ENCODE measurements at regions not wholly inside any gene's neighbourhood (a gene's known extent, or its start where the extent isn't known, plus 50 kb on each side); places are given as distances from the start of the nearest gene placed in this dataset.

DNA sequence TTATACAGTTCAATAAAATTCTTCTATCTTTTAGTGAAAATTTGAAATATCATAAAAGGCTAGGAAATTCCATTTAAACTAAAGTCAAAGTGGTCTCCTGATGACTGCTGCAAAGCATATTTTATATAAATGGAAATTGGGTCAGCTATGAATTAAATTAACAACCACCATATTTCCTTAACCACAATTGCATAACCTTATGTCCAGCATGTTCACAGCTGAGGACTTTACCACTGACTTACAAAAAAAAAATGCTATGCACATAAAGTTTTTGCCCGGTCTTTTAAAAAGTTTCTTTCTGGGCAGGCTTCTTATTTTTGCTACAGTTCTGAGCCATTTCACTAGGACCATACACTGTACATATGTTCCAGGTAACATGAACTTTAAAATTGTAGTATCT, 208.6 kb upstream of the RGMB start:
- no peak overlapping the region for H3K27ac ChIP-seq (ENCODE audit: low read depth, low read length)
- H3K27me3 ChIP-seq (ENCODE audit: control insufficient read depth, insufficient read depth, low read length) = no peaks in the 10 kb centered on the region
- no peaks in the 10 kb centered on the region for H3K4me1 ChIP-seq (ENCODE audit: control insufficient read depth, insufficient read depth, low read length)
- no peak overlapping the region for H3K4me3 ChIP-seq (ENCODE audit: low read length)
- no peak overlapping the region for H3K9ac ChIP-seq (ENCODE audit: low read length)
- H3K36me3 ChIP-seq (ENCODE audit: control insufficient read depth, insufficient read depth, low read length) = no peaks in the 10 kb centered on the region

DNA sequence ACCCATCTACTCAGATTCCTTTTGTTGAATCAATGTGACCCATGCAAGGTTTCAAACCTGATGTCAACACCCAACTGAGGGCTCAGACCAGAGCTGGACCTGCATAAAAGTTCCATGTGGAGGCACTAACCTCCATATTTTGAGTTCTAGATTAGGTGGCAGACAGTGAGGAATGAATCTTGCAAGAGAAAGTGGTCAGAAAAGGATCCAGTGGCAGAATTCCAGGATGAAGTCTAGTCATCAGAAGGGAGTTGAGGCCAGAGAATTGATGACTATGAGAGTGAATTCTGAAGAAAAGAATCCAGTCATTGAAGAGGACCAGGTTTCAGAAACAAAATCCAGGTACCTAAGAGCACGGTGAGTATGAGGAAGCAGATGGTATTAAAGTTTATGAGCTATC, 205.1 kb upstream of the RGMB start:
- Histone ChIP-seq H3K36me3 (ENCODE audit: control insufficient read depth, insufficient read depth, low read length) (no peaks in the 10 kb centered on the region), H3K9ac (ENCODE audit: low read length) (no peak overlapping the region), H3K4me1 (ENCODE audit: control insufficient read depth, insufficient read depth, low read length) (no peaks in the 10 kb centered on the region), H3K4me3 (ENCODE audit: low read length) (no peak overlapping the region), H3K27me3 (ENCODE audit: control insufficient read depth, insufficient read depth, low read length) (no peaks in the 10 kb centered on the region), H3K27ac (ENCODE audit: low read depth, low read length) (no peak overlapping the region)

DNA sequence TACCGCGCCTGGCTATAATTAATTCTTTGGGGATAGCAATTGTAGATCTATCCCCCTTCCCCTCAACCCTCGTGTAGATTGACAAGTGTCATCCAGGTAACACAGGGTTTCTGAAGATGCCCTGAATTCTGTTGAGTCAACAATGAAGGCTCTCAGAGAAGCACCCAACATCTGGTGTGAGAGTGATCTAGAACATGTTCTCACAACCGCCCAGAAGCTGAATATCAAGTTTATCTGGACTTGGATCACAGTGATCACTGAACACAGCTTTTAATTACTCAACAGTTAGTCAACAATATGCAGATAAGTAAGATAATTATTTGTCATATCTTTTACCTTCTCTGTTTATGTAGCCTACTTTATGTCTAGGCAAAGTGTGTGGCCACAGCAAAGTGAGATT, 204.2 kb upstream of the RGMB start:
- no peaks in the 10 kb centered on the region for H3K36me3 ChIP-seq (ENCODE audit: control insufficient read depth, insufficient read depth, low read length)
- H3K9ac ChIP-seq (ENCODE audit: low read length) = no peak overlapping the region
- H3K27ac ChIP-seq (ENCODE audit: low read depth, low read length) = no peak overlapping the region
- H3K4me3 ChIP-seq (ENCODE audit: low read length) = no peak overlapping the region
- H3K27me3 ChIP-seq (ENCODE audit: control insufficient read depth, insufficient read depth, low read length) = no peaks in the 10 kb centered on the region
- no peaks in the 10 kb centered on the region for H3K4me1 ChIP-seq (ENCODE audit: control insufficient read depth, insufficient read depth, low read length)

DNA sequence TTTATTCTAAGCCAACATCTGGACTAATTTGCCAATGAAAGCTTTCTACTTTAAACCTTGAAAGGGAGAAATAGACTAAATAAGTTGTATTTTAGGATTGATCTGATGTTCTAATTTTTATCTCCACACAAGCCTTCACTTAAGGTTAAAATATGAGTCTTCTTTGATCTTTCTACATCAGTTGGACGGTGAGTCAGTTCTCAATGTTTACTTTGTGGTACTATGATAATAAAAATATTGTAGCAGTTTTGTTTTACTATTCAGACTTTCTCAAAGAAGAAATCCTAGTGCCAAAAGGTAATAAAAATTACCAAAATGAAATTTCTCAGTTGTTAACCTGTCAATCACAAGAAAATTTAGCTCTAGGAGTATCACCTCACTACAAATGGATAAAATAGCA, 203.5 kb upstream of the RGMB start:
- Histone ChIP-seq H3K27ac (ENCODE audit: low read depth, low read length) (no peak overlapping the region), H3K36me3 (ENCODE audit: control insufficient read depth, insufficient read depth, low read length) (no peaks in the 10 kb centered on the region)

DNA sequence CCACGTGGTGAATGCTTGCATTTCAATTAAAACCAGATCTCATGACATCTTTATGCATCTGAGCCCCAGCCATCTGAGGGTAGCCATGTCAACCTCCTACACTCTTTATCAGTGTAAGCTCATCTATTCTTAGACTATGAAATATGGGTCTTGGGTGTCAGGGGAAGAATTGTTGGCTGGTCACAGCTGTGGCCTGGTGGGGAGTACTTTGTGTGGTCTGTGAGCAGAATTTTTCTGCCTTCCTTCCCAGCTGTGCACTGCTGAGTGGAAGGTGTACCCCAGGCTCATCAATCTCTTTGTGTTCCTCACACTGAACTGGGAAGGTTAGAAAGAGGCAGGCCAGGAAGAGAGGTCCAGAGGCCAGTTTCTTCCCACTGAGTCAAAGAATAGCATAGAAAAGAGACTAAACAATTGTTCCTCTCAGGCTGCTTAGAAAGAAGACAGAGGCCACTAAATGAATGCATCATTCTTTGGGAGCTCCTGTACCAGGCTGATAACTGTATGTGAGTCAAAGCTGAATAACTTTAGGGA, 202.7 kb upstream of the RGMB start:
- no peaks in the 10 kb centered on the region for H3K4me1 ChIP-seq (ENCODE audit: control insufficient read depth, insufficient read depth, low read length)

More for the DNA sequence above, 203.5 kb upstream of the RGMB start:
- Histone ChIP-seq H3K4me1 (ENCODE audit: control insufficient read depth, insufficient read depth, low read length) (no peaks in the 10 kb centered on the region), H3K27me3 (ENCODE audit: control insufficient read depth, insufficient read depth, low read length) (no peaks in the 10 kb centered on the region), H3K4me3 (ENCODE audit: low read length) (no peak overlapping the region), H3K9ac (ENCODE audit: low read length) (no peak overlapping the region)

DNA sequence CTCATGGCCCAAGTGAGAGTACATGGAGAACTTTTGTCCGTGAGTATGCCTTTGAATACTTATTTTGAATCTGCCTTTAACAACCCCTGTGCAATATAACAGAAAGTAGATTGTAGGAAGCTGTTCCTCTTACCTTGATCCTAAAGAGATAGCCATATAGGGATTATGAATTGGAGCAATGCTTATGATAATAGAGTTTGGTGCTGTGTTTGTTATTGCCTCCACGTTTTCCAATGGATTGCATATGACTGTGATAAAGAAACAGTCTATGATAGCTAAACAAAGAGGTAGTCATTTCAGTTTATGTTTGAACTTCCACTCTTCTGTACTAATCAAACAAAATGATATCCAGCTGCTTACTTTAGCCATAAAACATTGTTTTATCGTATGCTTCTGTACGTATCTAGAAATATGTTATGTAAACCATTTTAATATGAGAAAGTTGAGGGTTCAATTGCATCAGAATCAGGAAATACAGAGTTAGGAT, 199.6 kb upstream of the RGMB start:
- Histone ChIP-seq H3K36me3 (ENCODE audit: control insufficient read depth, insufficient read depth, low read length) (no peaks in the 10 kb centered on the region), H3K4me3 (ENCODE audit: low read length) (no peak overlapping the region), H3K4me1 (ENCODE audit: control insufficient read depth, insufficient read depth, low read length) (no peaks in the 10 kb centered on the region), H3K27ac (ENCODE audit: low read depth, low read length) (no peak overlapping the region), H3K27me3 (ENCODE audit: control insufficient read depth, insufficient read depth, low read length) (no peaks in the 10 kb centered on the region), H3K9ac (ENCODE audit: low read length) (no peak overlapping the region)

More for the DNA sequence above, 202.7 kb upstream of the RGMB start:
- Histone ChIP-seq H3K27ac (ENCODE audit: low read depth, low read length) (no peak overlapping the region), H3K9ac (ENCODE audit: low read length) (no peak overlapping the region), H3K4me3 (ENCODE audit: low read length) (no peak overlapping the region), H3K36me3 (ENCODE audit: control insufficient read depth, insufficient read depth, low read length) (no peaks in the 10 kb centered on the region), H3K27me3 (ENCODE audit: control insufficient read depth, insufficient read depth, low read length) (no peaks in the 10 kb centered on the region)

DNA sequence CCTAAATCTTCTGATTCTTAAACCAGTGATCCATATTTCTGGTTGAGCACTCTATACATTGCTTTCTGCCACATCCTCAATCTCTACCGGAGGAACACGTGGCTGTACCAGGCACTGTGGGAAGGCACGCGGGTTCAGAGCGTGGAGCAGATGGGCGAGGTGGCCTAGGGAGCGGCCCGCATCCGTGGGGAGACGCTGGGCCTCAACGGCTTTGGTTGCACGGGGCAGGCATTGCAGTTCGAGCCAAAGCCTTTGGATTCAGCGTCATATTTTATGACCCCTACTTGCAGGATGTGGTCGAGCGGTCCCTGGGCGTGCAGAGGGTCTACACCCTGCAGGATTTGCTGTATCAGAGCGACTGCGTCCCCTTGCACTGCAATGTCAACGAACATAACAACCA, 197.2 kb upstream of the RGMB start:
- H3K4me1 ChIP-seq (ENCODE audit: control insufficient read depth, insufficient read depth, low read length) = no peaks in the 10 kb centered on the region
- no peak overlapping the region for H3K4me3 ChIP-seq (ENCODE audit: low read length)
- no peak overlapping the region for H3K27ac ChIP-seq (ENCODE audit: low read depth, low read length)
- H3K36me3 ChIP-seq (ENCODE audit: control insufficient read depth, insufficient read depth, low read length) = no peaks in the 10 kb centered on the region
- no peak overlapping the region for H3K9ac ChIP-seq (ENCODE audit: low read length)
- H3K27me3 ChIP-seq (ENCODE audit: control insufficient read depth, insufficient read depth, low read length) = no peaks in the 10 kb centered on the region

DNA sequence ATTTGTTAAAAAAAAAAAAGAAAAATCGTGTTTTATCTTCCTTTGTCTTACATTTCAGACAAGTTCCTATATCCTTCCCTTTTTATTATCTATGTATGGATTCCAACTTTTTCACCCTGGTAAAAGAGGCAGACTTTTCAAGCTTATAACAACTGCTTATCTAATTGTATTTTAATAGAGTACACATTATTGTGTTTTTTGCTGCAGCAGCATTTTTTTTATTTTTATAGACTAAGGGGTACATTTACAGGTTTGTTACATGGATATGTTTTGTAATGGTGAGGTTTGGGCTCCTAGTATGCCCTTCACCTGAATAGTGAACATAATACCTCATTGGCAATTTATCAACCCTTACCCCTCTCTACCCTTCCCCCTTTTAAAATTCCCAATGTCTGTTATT, 195.0 kb upstream of the RGMB start:
- no peak overlapping the region for H3K9ac ChIP-seq (ENCODE audit: low read length)
- H3K27me3 ChIP-seq (ENCODE audit: control insufficient read depth, insufficient read depth, low read length) = no peaks in the 10 kb centered on the region
- H3K4me1 ChIP-seq (ENCODE audit: control insufficient read depth, insufficient read depth, low read length) = no peaks in the 10 kb centered on the region
- no peak overlapping the region for H3K27ac ChIP-seq (ENCODE audit: low read depth, low read length)
- no peak overlapping the region for H3K4me3 ChIP-seq (ENCODE audit: low read length)
- H3K36me3 ChIP-seq (ENCODE audit: control insufficient read depth, insufficient read depth, low read length) = no peaks in the 10 kb centered on the region

DNA sequence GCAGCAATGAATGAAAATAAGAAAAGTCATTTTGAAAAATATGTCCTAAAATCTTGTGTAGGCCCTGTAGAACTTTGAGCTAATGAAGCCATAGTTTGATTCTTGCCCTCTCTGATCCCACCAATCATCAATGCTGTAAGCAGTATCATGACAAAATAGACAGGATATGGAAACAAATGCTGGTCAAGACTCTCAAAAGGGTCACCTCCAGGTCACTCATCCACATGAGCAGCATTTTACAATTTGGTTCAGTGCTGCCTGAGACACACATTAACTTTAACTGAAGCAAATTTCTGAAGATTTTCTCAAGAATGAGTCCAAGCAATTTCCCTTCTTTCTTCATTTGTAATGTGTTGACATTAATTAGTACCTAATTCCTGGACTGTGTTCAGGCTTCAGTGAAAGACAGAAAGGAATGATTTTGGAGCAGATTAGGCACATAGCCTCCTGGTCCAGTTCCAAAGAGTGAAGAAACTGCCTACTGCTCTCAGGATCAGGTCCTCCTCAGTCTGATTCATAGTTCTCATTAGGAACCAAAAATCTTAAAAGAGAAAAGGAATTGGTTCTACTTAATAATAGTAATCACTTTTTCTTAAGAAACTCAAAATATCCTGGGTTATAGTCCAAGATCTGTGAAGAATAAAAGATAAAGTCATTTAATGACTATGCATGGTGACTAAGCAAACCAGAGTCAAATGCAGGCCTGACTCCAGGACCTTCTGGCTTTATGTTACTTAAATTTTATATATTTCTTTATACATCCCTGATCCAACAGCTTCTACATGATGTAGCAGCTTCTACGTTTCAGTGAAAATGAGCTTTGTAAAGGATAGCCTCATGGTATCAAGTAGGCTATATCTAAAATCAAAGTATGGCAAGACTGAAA, 192.1 kb upstream of the RGMB start:
- no peak overlapping the region for H3K4me3 ChIP-seq (ENCODE audit: low read length)
- no peaks in the 10 kb centered on the region for H3K4me1 ChIP-seq (ENCODE audit: control insufficient read depth, insufficient read depth, low read length)
- H3K27me3 ChIP-seq (ENCODE audit: control insufficient read depth, insufficient read depth, low read length) = no peaks in the 10 kb centered on the region
- H3K9ac ChIP-seq (ENCODE audit: low read length) = no peak overlapping the region
- H3K27ac ChIP-seq (ENCODE audit: low read depth, low read length) = no peak overlapping the region
- no peaks in the 10 kb centered on the region for H3K36me3 ChIP-seq (ENCODE audit: control insufficient read depth, insufficient read depth, low read length)

DNA sequence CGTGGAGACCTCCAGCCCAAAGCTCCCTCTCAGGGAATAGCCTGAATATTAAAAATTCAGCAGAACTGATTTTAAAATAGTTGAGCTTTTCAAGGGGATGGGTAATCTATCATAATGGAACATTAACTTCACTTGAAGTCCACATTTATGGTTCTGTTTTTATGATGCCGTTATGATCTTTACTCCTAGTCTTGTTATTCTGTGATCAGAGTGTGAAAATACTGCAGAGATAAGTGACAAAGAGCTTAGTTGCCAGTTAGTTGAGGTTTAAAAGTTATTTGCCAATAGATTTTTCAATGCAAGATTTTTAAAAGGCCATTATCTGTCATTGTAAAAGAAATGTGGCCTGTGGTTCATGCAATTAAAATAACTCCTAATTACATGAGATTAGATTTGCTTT, 189.9 kb upstream of the RGMB start:
- H3K4me3 ChIP-seq (ENCODE audit: low read length) = no peak overlapping the region
- H3K27me3 ChIP-seq (ENCODE audit: control insufficient read depth, insufficient read depth, low read length) = no peaks in the 10 kb centered on the region
- no peaks in the 10 kb centered on the region for H3K36me3 ChIP-seq (ENCODE audit: control insufficient read depth, insufficient read depth, low read length)

DNA sequence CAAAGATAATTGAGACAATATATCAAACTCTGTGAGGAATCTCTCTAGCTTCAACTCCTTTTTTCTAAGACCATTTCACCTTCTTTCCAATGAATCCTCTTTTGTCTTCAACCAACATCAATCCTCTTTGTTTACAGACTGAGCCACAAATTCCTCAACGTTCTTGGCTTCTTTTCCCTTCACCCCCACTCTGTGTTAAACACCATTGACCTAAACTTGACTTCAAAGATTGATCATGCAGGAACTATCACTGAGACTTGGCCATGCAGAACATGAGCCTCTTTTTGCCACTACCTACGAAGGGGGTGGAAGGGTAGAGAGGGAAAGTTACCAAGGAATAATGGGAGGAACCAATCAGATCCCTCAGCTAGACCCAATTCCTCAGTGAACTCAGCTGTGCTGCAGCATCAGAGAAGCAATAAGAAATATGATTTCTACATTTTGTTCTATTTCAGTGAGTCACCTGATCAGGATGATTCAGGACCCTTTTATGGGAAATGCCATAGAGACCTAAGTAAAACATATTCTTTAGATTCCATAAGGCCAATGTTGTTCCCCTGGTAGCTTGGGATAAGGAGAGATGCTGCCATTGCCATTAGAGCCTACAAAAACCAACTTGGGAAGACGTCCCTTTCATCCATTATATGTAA, 187.7 kb upstream of the RGMB start:
- H3K27ac ChIP-seq (ENCODE audit: low read depth, low read length) = no peak overlapping the region
- H3K4me3 ChIP-seq (ENCODE audit: low read length) = no peak overlapping the region
- H3K9ac ChIP-seq (ENCODE audit: low read length) = no peak overlapping the region
- H3K36me3 ChIP-seq (ENCODE audit: control insufficient read depth, insufficient read depth, low read length) = no peaks in the 10 kb centered on the region
- no peaks in the 10 kb centered on the region for H3K4me1 ChIP-seq (ENCODE audit: control insufficient read depth, insufficient read depth, low read length)
- no peaks in the 10 kb centered on the region for H3K27me3 ChIP-seq (ENCODE audit: control insufficient read depth, insufficient read depth, low read length)

More for the DNA sequence above, 189.9 kb upstream of the RGMB start:
- Histone ChIP-seq H3K27ac (ENCODE audit: low read depth, low read length) (no peak overlapping the region), H3K4me1 (ENCODE audit: control insufficient read depth, insufficient read depth, low read length) (no peaks in the 10 kb centered on the region), H3K9ac (ENCODE audit: low read length) (no peak overlapping the region)

DNA sequence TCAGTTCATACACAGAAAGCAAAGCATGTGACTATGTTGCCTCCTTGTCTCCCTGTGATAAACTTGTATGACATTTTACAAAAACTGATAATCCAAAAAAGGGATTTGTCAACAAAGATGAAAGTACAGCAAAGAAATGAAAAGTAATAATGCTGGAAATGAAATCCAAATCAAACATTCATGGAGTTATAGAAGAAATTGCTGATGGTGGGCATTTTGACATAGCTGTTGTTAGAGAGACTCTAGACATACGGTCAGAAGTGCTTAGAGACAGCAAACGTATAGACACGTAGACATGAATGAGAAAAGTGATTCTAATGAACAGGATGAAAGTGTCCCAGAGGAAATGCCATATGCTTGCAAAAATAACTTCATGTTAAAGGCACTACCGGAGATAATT, 186.9 kb upstream of the RGMB start:
- Histone ChIP-seq H3K4me3 (ENCODE audit: low read length) (no peak overlapping the region), H3K27me3 (ENCODE audit: control insufficient read depth, insufficient read depth, low read length) (no peaks in the 10 kb centered on the region), H3K9ac (ENCODE audit: low read length) (no peak overlapping the region), H3K4me1 (ENCODE audit: control insufficient read depth, insufficient read depth, low read length) (no peaks in the 10 kb centered on the region), H3K36me3 (ENCODE audit: control insufficient read depth, insufficient read depth, low read length) (no peaks in the 10 kb centered on the region), H3K27ac (ENCODE audit: low read depth, low read length) (no peak overlapping the region)
